Stimulated activated CD4-positive, alpha-beta T cell treated with anti-CD3 and anti-CD28 coated beads, Interleukin-12 subunit alpha, Interleukin-12 subunit beta, amount 100 ng/mL, for 4 hours (primary cell): ENCODE measurements at regions not wholly inside any gene's neighbourhood (a gene's known extent, or its start where the extent isn't known, plus 50 kb on each side); places are given as distances from the start of the nearest gene placed in this dataset.

Experiments
- DNase-seq: peaks from one replicate; pipeline ENCODE4 v3.0.0-alpha.2; 2020

DNA sequence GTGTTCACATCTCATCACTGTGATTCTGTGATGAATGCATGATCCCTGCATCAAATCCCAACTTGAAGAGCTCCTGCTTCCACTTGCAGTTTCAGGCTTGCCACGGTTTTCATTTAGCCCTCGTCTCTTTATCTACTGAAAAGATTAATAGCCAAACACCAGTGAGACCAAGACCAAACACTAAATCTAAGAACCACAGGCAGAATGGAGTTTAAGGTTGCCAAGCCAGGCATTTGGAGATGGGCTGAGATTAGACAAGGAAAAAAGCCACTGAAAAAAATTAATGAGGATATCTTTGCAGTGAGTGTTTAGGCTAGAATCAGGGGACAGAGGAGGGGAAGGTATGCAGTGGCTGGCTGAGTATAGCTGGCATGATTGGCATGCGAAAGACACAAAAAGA lies 227.2 kb upstream of the BLID start:
- no peak for DNase-seq

DNA sequence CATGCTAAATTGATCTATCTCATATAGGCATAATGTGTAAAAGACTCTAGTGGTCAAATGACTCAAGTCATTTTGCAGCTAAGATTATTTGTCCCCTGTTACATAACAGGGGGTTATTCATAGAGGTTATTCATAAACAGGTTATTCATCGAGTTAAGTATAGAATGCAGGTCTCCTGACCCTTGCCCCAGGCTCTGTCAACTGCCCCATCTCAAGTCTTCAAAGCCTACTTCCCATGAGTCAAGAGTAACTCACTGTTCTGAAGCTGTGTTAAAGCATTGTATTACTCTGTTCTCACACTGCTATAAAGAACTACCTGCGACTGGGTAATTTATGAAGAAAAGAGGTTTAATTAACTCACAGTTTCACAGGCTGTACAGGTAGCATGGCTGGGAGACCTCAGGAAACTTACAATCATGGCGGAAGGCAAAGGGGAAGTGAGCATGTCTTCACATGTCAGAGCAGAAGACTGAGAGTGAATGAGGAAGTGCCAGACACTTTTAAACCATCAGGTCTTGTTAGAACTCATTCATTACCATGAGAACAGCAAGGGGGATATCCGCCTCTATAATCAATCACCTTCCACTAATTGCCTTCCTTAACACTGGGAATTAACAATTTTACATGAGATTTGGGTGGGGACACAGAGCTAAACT lies 226.2 kb upstream of the BLID start:
- DNase-seq = no peak

DNA sequence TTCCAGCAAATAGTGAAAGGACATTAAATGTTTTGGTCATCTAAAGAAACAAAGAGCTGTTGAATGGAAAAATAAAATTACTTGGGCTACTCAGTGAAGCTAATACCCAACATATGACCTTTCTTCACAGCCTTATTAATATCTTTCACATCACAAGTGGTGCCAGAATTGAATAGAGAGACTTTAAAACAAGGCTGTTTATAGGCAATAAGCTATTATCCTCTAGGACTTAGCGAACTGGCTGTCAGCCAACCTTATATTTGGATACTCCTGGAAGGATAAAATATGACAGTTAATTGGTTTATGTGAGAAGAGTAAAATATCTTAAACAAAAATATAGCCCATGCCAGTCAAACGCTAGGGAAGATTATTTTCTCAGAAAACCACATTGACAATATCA lies 225.5 kb upstream of the BLID start:
- no peak for DNase-seq

DNA sequence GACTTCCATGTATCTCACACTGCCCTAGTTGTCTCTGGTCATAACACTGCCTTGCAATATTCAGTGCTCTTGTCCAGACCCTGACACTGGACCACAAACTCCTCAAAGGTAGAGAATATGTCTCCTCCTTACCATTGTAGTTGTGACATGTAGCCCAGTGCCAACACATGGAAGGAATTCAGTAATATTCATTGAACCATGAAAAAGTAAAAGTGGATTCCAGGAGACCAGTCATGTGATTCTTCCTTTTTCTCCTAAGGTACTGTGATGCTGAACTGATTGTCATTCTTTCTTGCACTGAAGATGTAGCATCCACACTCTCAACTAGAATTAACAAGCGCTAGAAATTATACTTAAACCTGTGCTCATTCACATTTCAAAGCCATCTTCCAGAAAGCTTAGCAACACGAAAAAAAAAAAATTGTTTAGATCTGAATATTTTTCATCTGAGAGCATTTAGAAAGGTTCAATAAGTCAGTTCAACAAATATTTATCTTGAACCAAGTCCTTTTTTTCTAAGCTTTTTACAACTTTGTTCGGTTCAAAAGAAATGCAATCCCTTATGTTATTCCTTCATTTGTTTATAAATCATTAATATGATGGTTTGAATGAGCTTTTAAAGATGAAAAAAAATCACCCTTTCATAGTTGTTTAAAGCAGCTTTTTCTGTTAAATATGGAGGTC lies 224.7 kb upstream of the BLID start:
- no peak for DNase-seq

DNA sequence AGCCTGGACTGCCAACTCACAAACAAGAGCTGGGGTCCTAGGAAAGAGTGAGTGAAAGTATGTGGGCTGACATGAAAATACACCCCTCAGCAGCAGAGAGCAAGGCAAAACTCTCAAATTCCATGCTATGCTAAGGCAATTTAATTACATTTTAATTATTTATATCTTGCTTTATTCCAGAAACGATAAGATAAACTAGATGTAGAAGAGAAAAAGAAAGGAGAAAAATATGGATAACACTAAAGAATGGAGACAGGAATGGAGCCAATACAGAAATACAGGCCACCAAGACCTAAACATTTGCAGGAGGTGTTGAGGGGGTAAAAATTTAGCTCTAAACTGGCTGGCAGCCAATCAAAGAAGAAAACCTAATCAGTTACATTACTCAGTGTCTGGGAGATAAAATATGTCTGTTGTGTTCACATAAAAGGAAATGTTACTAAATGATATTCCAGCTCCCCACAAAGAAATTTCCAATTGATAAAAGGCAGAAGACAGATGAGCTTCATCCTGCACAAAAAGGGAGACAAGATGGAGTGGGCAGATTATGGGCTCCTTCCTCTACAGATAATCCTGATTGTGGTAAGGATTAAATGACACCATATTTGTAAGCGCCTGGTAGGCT lies 223.5 kb upstream of the BLID start:
- DNase-seq = no peak

DNA sequence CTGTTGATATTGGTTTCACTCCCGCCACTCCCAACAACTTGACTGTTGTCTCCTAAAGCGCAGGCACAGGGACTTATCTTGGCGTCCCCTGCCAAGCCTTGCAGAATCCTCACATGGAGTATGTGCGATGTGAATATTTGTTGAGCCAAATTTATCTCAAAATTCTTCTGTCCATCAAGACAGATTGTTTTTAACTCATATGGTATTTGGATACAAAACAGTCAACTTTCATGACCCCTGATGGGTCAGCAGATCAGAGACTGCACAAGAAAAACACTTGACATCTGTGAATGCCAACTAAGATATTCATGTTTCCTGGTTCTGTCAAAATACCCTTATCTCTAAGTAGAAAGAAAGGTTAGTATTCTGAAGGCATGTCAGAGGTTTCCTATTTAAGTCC lies 221.7 kb upstream of the BLID start:
- DNase-seq = no peak

DNA sequence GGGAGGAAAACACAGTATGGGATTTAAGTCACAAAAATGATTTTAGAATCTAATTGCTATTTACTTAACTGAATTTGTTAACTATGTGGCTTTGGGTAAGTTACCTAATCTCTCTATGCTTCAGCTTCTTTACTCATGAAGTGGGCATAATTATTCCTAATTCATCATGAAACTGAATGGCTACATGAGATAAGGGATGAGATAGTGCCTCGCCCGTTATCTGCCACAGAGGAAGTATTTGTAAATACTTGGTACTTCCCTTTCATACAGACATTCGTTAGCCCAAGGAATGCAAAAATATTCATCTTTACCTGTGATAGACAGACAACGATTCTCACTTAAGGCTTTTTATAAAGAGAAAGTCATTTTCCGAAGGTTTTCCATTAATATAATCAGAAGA lies 221.2 kb upstream of the BLID start:
- no peak for DNase-seq

DNA sequence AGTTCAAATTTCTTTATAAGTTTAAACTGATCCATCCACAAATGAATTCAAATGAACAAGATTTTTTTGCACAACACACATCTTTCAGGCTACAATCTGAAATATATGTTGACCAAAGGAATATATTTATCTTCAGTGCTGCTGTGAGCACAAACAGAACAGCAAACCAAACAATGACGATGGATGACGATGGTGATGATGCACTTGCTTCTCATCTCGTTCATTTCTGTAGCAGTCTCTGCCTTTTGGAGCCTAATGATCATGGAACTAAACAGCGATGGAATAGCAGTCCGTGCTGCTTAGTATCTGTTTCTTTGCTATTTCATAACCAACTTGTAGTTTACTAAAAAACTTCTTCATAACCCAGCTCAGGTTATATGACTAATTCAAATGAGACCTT lies 220.7 kb upstream of the BLID start:
- no peak for DNase-seq

DNA sequence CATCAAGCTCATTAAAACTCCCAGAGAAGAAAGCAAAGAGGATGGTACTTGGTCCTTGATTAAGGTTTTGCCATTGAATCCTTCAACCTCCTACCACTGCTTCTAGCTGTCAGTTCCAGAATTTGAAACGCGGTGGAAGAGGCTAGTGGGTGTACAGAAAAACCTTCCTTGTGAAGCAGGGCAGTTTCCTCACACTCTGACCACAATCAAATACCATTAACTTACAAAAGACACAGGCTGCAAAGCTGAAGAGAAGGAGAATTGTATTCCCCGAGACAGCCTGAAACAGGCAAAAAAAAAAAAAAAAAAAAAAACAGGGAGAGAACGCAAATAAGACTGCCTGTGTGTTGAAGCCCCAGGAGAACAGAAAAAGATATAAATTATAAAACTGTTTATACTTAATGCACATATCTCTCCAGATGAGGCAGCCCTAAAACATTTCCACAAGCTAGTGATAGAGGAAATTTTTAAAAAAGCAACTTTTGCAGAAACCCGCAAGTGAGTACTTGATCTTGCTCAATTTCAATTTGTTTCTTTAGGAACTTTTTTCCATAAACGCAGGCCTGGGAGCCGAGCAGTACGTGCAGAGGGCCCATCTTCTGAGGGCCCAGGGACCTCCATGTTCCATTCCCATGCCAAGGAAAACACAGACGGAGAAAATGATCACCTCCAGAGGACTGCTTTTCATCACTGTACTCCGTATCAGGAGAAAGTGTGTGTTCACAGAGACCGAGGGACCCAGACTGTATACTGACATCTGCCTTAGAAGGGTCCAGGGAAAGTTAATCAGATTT lies 218.7 kb upstream of the BLID start:
- no peak for DNase-seq

DNA sequence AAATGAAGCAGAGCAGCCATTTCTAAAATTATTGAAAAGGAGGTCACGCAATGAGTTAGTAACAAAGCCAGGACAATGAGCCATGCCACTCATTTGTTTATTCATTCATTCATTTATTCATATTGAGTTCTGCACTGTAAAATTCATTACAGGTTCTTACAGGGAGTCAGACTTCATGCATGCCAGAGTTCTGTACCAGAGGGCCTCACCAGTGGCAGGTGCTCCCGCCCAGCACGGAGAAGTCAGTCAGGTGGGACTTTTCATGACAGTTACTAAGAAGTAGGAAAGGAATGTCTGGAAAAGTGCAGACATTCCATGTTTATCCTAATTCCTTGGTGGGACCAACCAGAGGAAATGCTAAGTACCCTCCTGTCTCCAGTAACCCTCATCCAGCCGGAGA lies 217.5 kb upstream of the BLID start:
- DNase-seq = no peak

DNA sequence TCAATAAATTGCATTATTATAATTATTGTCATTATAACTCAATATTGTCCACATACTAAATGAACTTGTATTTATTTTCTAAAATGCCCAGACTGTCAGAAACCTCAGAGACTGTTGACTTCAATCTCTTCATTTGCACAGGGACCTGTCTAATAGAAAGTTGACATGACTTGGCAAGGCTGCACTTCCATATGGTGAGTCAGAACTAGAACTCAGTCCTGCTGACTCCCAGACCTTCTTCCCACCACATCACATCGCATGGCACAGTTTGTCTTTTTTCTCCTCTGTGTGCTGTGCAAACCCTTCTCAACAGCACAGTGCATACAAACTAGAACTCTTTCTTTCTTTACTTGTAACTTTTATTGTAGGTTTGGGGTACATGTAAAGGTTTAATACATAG lies 215.1 kb upstream of the BLID start:
- DNase-seq = no peak

DNA sequence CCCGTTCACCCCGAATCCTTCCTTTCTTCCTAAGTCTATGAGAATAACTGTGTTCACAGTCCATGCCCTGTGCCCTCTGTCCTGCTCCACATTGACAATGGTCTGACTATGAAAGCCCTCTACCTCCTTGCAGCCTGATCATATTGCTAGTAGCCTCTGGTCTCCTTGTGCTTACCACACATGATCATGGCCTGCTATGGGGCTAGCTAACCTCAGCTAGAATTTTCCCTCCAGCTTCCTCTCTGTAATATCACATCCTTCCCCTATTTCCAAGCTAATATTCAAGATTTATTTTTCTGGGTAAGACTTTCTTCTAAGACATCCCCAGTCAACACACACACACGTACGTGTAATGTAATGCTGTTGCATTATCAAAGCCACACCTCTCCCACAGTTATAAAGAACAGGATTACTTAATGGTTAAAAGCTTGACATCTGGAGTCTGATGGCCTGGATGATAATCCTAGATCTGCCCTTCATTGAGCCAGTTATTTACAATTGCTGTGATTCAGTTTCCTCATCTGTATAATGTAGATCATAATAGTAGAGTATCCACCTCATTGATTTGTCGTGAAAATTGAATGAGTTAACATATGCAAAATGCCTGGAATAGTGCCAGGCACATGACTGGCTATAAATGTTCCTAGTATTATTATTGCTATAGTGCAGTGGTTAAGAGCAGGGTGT lies 214.4 kb upstream of the BLID start:
- no peak for DNase-seq

DNA sequence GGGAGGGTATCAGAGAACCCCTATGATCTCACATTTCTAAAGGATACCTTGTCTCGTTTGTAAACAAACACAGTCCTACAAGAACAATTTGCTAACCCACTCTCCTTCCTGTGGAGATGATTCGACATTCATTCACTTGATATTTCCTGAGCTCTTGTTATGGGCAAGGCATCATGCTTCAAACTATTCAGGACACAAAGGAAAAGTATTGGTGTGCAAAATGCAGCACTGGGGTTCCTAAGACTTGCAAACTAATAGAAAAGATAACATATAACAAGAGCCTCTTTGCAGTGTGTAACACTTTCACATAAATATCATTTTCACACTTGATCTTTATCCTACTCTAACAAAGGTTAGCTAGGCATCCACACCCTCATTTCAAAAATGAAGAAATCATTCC lies 211.5 kb upstream of the BLID start:
- no peak for DNase-seq

DNA sequence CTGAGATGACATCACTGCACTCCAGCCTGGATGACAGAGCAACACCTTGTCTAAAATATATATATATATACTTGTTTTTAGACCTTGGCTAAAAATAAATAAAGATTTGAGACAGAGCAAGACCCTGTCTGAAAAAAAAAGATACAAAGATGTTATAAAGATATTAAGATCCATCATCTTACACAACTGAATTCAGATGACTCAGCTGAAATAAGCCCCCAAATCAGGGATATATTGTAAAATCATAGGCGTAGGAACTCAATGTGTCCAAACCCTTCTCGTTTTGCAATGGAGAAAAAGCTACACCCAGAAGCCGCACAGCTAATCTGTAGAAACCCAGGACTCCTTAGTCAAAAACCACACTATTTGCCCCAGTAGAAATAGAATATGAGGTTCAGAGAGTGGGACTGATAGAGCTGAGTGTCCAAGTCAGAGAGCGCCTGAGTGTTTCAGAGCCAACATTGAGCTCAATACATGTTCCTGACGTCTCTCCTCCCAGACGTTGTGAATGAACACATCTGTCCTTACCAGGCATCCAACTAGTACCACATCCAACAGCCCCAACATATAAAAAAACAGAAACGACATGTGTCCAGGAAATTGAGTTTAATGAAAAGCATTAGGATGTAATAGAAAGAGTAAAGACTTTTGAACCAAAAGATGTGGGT lies 207.9 kb upstream of the BLID start:
- no peak for DNase-seq

DNA sequence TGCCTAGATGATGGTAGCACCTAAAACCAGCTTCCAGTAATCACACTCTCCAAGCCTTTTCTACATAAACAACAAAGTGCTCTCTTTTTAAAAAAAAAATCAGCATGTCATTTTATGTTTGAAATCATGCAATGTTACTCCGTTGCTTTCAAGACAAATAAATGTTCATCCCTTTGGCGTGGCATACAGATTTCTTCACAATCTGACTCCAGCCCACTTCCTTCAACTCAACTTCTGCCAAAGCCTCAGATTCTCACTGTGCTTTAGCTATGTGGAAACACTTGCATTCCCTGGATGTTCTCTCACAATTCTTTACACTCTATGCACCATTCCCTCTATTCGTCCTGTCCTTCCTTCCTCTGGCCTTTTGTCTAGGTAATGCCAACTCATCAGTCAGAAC lies 206.3 kb upstream of the BLID start:
- no peak for DNase-seq

DNA sequence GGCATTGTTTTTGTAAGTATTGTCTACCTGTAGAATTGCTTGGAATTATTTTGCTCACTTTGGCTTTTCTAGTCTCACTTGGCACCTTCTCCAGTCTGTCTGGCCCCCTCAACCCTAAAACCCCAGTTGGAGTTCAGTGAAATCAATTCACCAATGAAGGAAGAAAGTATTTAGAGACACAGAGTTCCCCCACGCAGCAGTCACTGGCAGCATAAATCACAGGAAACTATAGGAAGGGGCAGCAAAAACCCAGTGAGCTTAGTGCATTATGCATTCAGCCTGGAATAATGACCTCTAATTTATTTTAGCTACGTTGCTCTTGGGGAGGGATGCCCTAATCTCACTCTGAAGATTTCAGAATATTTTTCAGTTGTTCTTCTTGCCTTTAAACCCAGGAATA lies 204.7 kb upstream of the BLID start:
- no peak for DNase-seq

DNA sequence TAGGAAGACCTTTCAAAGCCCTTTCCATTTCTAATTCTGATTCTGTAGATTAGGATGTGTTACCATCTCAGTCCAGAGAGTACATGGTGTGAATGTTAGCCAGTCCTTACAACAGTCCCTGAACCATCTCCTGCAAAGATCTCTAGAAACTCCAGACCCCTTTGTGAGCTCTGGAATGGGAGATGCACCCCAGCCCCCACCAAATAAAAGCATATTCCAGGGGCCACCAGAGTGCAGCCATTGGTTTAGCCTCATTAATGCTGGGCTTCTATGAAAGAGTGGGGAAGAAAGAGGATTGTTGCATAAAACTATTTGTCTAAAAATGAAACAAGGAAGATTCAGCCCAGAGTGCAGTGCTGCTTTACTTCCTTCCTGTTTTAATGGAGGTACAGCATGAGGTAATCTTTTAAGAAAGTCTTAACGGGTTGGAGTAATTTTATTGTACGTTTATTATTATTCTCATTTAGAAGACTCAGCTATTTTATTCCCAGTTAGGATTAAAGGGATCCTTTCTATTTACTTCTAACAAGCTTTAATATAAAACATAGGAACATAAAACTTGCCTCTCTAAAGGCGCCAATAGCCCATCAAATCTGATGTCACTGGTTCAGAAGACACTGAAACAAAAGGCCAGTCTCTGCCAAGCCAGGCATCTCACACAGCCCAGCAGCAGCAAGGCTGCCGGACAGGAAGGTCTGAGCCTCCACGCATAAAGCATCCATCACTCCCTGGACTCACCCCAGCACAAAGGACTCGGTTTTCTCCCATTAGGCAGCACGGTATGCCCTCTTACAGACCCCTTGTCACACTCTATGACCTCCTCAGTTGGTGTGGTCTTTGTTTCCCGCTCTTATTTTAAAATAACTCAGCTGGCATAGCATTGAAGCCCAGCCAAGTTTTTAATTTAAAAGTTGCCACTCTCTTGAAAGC lies 203.9 kb upstream of the BLID start:
- DNase-seq = no peak

DNA sequence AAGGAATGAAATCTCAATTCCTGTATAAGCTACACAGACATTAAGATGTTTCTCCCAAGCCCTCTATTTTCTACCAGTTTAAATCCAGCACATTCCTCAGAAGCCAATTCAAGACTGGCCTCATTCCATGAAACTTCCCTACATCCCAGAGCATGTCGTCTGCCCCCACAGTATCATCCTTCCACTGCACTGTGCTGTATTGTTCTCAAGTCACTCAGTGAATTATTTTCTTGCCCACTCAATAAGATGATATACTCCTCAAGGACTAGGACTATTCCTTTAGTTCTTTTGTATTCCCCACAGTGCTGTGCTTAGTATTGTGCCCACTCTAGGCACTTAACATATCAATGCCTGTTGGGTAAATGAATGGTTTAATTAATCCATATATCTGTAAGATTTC lies 203.1 kb upstream of the BLID start:
- no peak for DNase-seq

DNA sequence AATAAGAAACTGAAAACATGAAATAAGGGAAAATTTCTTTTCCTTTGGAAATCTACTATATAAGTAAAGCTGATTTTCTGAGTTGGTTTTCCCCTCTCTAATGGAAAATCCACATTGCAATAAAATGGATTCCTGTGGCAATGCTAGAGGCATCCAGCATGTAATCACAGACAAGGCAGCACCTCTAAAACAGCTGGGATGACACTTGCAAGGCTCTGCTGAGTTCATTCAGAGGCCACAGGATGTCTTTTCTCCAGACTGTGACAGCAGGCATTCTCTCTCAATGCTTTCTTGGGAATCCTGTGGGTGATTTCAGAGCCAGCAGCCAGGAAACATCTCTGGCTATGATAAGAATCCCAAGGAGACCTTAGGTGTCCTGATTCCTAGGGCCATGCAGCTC lies 201.3 kb upstream of the BLID start:
- no peak for DNase-seq

DNA sequence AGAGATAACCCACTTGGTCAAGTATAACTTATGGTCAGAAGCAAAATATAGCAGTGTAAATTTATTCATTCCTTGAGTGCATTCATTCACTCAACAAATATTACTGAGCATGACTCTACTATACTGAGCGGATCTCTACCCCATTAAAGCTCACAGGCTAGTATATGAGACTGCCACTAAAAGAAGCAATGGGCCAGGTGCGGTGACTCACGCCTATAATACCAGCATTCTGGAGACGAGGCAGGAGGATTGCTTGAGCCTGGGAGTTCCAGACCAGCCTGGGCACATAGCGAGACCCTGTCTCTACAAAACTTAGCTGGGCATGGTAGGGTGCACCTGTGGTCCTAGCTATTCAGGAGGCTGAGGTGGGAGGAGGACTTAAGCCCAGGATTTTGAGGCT lies 197.6 kb upstream of the BLID start:
- no peak for DNase-seq

DNA sequence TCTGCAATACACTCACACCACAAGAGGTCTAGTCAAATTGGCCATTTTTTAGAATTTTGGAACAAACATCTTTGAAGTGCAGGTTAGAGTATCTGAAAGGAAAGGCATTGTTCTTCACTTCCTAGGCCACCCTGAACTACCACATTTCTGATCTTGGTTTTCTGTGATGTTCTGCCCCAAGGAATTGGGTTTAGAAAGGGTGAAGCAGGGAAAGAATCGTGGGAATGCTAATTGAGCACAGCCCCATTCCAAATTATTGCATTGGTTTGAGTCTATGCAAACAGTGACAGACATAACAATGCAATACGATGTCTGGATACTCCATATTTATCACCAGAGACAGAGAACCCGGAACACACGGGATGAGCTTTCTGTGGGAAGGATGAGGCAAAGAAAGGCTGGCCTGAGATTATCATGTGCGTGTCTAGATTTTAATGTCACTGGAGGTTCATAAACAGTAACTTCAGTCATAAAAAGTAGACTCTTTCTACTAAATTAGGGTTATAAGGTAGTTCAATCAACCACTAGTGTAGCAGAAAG lies 195.3 kb upstream of the BLID start:
- DNase-seq = no peak
